ENCODE measurements at regions not wholly inside any gene's neighbourhood (a gene's known extent, or its start where the extent isn't known, plus 50 kb on each side); places are given as distances from the start of the nearest gene placed in this dataset.

GRCh38 chr2:88253375-88253774, 83.2 kb downstream of the THNSL2 start:
- DNase-seq (ENCODE audit: insufficient read length, low spot score, missing footprints): peak; percentile 25
- no peak for TF ChIP-seq CTCF (IDR thresholded peaks at IDR 0.05; ENCODE audit: extremely low read depth, low read depth, low read length)
- Histone ChIP-seq H3K27me3 (ENCODE audit: insufficient read depth, low read length) (no peaks in the 10 kb centered on the region), H3K4me2 (ENCODE audit: insufficient read depth, low read length) (no peak overlapping the region), H3K27ac (ENCODE audit: low read depth, low read length) (no peak overlapping the region), H3K4me3 (ENCODE audit: insufficient read depth, low read length) (no peak overlapping the region), H3K79me2 (ENCODE audit: insufficient read depth, low read length) (no peaks in the 10 kb centered on the region), H3K36me3 (ENCODE audit: insufficient read depth, low read length) (no peaks in the 10 kb centered on the region), H3K9me3 (ENCODE audit: low read depth, low read length) (no peaks in the 10 kb centered on the region), H3K4me1 (ENCODE audit: insufficient read depth, low read length) (no peaks in the 10 kb centered on the region), H2AFZ (ENCODE audit: low read length) (no peak overlapping the region), H4K20me1 (ENCODE audit: insufficient read depth, low read length) (no peaks in the 10 kb centered on the region)

GRCh38 chr2:88252646-88253045, 82.5 kb downstream of the THNSL2 start:
- H3K36me3 ChIP-seq (ENCODE audit: insufficient read depth, low read length): no peaks in the 10 kb centered on the region
- no peak for TF ChIP-seq CTCF (IDR thresholded peaks at IDR 0.05; ENCODE audit: extremely low read depth, low read depth, low read length)
- H2AFZ ChIP-seq (ENCODE audit: low read length): no peak overlapping the region

GRCh38 chr2:88252111-88252510, 82.0 kb downstream of the THNSL2 start:
- Histone ChIP-seq H3K27me3 (ENCODE audit: insufficient read depth, low read length) (no peaks in the 10 kb centered on the region), H3K27ac (ENCODE audit: low read depth, low read length) (no peak overlapping the region), H3K4me3 (ENCODE audit: insufficient read depth, low read length) (no peak overlapping the region), H3K4me1 (ENCODE audit: insufficient read depth, low read length) (no peaks in the 10 kb centered on the region), H2AFZ (ENCODE audit: low read length) (no peak overlapping the region), H3K9me3 (ENCODE audit: low read depth, low read length) (no peaks in the 10 kb centered on the region), H3K4me2 (ENCODE audit: insufficient read depth, low read length) (no peak overlapping the region), H3K79me2 (ENCODE audit: insufficient read depth, low read length) (no peaks in the 10 kb centered on the region), H4K20me1 (ENCODE audit: insufficient read depth, low read length) (no peaks in the 10 kb centered on the region), H3K36me3 (ENCODE audit: insufficient read depth, low read length) (no peaks in the 10 kb centered on the region)
- DNase-seq (ENCODE audit: insufficient read length, low spot score, missing footprints): no peak
- TF ChIP-seq CTCF (IDR thresholded peaks at IDR 0.05; ENCODE audit: extremely low read depth, low read depth, low read length): no peak

More at GRCh38 chr2:88252646-88253045, 82.5 kb downstream of the THNSL2 start:
- H3K4me3 ChIP-seq (ENCODE audit: insufficient read depth, low read length): no peak overlapping the region
- H4K20me1 ChIP-seq (ENCODE audit: insufficient read depth, low read length): no peaks in the 10 kb centered on the region
- H3K27ac ChIP-seq (ENCODE audit: low read depth, low read length): no peak overlapping the region
- H3K9me3 ChIP-seq (ENCODE audit: low read depth, low read length): no peaks in the 10 kb centered on the region
- H3K4me1 ChIP-seq (ENCODE audit: insufficient read depth, low read length): no peaks in the 10 kb centered on the region
- no peak overlapping the region for H3K4me2 ChIP-seq (ENCODE audit: insufficient read depth, low read length)
- no peaks in the 10 kb centered on the region for H3K27me3 ChIP-seq (ENCODE audit: insufficient read depth, low read length)
- no peak for DNase-seq (ENCODE audit: insufficient read length, low spot score, missing footprints)
- no peaks in the 10 kb centered on the region for H3K79me2 ChIP-seq (ENCODE audit: insufficient read depth, low read length)

GRCh38 chr2:88250404-88250803, 80.3 kb downstream of the THNSL2 start:
- H3K4me2 ChIP-seq (ENCODE audit: insufficient read depth, low read length): no peak overlapping the region
- no peak overlapping the region for H2AFZ ChIP-seq (ENCODE audit: low read length)
- no peaks in the 10 kb centered on the region for H4K20me1 ChIP-seq (ENCODE audit: insufficient read depth, low read length)
- H3K79me2 ChIP-seq (ENCODE audit: insufficient read depth, low read length): no peaks in the 10 kb centered on the region
- H3K27ac ChIP-seq (ENCODE audit: low read depth, low read length): no peak overlapping the region
- H3K4me1 ChIP-seq (ENCODE audit: insufficient read depth, low read length): no peaks in the 10 kb centered on the region
- H3K27me3 ChIP-seq (ENCODE audit: insufficient read depth, low read length): no peaks in the 10 kb centered on the region
- no peak overlapping the region for H3K4me3 ChIP-seq (ENCODE audit: insufficient read depth, low read length)
- no peak for DNase-seq (ENCODE audit: insufficient read length, low spot score, missing footprints)
- H3K36me3 ChIP-seq (ENCODE audit: insufficient read depth, low read length): no peaks in the 10 kb centered on the region
- no peaks in the 10 kb centered on the region for H3K9me3 ChIP-seq (ENCODE audit: low read depth, low read length)
- TF ChIP-seq CTCF (IDR thresholded peaks at IDR 0.05; ENCODE audit: extremely low read depth, low read depth, low read length): no peak

All from osteoblast (primary cell).